ENCODE measurements at regions not wholly inside any gene's neighbourhood (a gene's known extent, or its start where the extent isn't known, plus 50 kb on each side); places are given as distances from the start of the nearest gene placed in this dataset.

- Histone ChIP-seq H3K27me3 (replicated peaks; ENCODE audit: insufficient read depth) (no peaks in the 10 kb centered on the region), H3K36me3 (no peaks in the 10 kb centered on the region), H3K4me1 (ENCODE audit: control insufficient read depth in 1 of 2, low read depth in 2 of 2) (peaks cover 8 to 9% of the 10 kb centered on the region in 2 donors), H3K9me3 (no peaks in the 10 kb centered on the region), H3K27ac (no peak overlapping the region), H3K4me3 (no peak overlapping the region)
- DNase-seq (ENCODE audit: low spot score), result no peak
- ATAC-seq (ENCODE audit: insufficient number of reproducible peaks, low FRiP score, low read depth), result peak; percentile 17
- TF ChIP-seq CTCF (IDR thresholded peaks at IDR 0.05), result no peak
Measured at GRCh38 chr18:7370802-7371201, 139.9 kb downstream of the LRRC30 start.

GRCh38 chr18:7373441-7373840 is 142.6 kb downstream of the LRRC30 start:
- H3K9me3 ChIP-seq, result no peaks in the 10 kb centered on the region
- DNase-seq (ENCODE audit: low spot score), result no peak
- no peaks in the 10 kb centered on the region for H3K36me3 ChIP-seq
- no peak overlapping the region for H3K4me3 ChIP-seq
- H3K27ac ChIP-seq, result no peak overlapping the region
- H3K4me1 ChIP-seq (ENCODE audit: control insufficient read depth in 1 of 2, low read depth in 2 of 2), result peaks cover 8 to 9% of the 10 kb centered on the region in 2 donors
- no peak for TF ChIP-seq CTCF (IDR thresholded peaks at IDR 0.05)
- no peaks in the 10 kb centered on the region for H3K27me3 ChIP-seq (replicated peaks; ENCODE audit: insufficient read depth)
- ATAC-seq (ENCODE audit: insufficient number of reproducible peaks, low FRiP score, low read depth), result no peak

- Histone ChIP-seq H3K36me3 (no peaks in the 10 kb centered on the region), H3K27me3 (replicated peaks; ENCODE audit: insufficient read depth) (no peaks in the 10 kb centered on the region), H3K4me3 (no peak overlapping the region), H3K4me1 (ENCODE audit: control insufficient read depth in 1 of 2, low read depth in 2 of 2) (no peaks in the 10 kb centered on the region), H3K27ac (no peak overlapping the region), H3K9me3 (no peaks in the 10 kb centered on the region)
- ATAC-seq (ENCODE audit: insufficient number of reproducible peaks, low FRiP score, low read depth) (no peak), DNase-seq (ENCODE audit: low spot score) (no peak)
- TF ChIP-seq CTCF (IDR thresholded peaks at IDR 0.05), result no peak
Measured at GRCh38 chr18:7381307-7381706, 150.4 kb downstream of the LRRC30 start.

GRCh38 chr18:7382328-7383001 is 151.6 kb downstream of the LRRC30 start:
- no peak overlapping the region for H3K4me3 ChIP-seq
- no peaks in the 10 kb centered on the region for H3K9me3 ChIP-seq
- H3K27ac ChIP-seq, result no peak overlapping the region
- no peaks in the 10 kb centered on the region for H3K4me1 ChIP-seq (ENCODE audit: control insufficient read depth in 1 of 2, low read depth in 2 of 2)
- no peaks in the 10 kb centered on the region for H3K36me3 ChIP-seq
- DNase-seq (ENCODE audit: low spot score) (no peak), ATAC-seq (ENCODE audit: insufficient number of reproducible peaks, low FRiP score, low read depth) (no peak)
- TF ChIP-seq CTCF (IDR thresholded peaks at IDR 0.05), result no peak
- H3K27me3 ChIP-seq (replicated peaks; ENCODE audit: insufficient read depth), result no peaks in the 10 kb centered on the region

- Histone ChIP-seq H3K4me3 (no peak overlapping the region), H3K4me1 (ENCODE audit: control insufficient read depth in 1 of 2, low read depth in 2 of 2) (no peaks in the 10 kb centered on the region), H3K9me3 (no peaks in the 10 kb centered on the region), H3K27ac (no peak overlapping the region), H3K36me3 (no peaks in the 10 kb centered on the region), H3K27me3 (replicated peaks; ENCODE audit: insufficient read depth) (no peaks in the 10 kb centered on the region)
- TF ChIP-seq CTCF (IDR thresholded peaks at IDR 0.05), result no peak
- ATAC-seq (ENCODE audit: insufficient number of reproducible peaks, low FRiP score, low read depth) (no peak), DNase-seq (ENCODE audit: low spot score) (no peak)
Measured at GRCh38 chr18:7383002-7383980, 152.4 kb downstream of the LRRC30 start.

All from thoracic aorta (tissue), 2 donors.